ENCODE measurements at regions not wholly inside any gene's neighbourhood (a gene's known extent, or its start where the extent isn't known, plus 50 kb on each side); places are given as distances from the start of the nearest gene placed in this dataset.

DNA sequence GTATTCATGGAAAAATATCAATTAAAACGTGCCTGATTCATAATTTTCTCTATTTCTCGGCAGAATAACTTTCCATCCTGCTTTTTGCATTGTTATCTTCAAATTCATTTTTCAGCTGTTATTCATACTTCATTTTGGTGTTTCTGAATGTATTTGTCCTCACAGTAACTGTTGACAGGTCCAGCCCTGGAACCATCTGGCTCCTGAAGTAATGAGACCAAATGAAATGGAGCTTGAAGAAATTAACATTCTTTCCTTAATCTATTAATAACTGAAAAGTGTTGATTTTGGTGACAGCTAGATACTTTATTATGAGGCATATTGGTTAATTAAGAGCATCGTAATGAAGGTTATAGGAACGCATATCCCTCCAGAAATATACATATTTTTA, 257.0 kb upstream of the MINDY3 start:
- dilution Hi-C loops (cut with MboI; ENCODE audit: extremely low pct_ligation_motif_present, low sequenced_read_pairs) (no loop called here), intact Hi-C loops (cut with micrococcal nuclease) (loop anchor here (10.0 kb wide), 1 partner anchor 688 kb away; no protein-coding TSS in a partner anchor)
- FAIRE-seq (no peak), DNase-seq (ENCODE audit: low read depth, low spot score) (no peak)
- TF ChIP-seq EZH2 (IDR thresholded peaks at IDR 0.05; ENCODE audit: borderline replicate concordance, low read depth, low read length, severe bottlenecking) (no peak), CTCF (IDR thresholded peaks at IDR 0.05; ENCODE audit: extremely low read depth in 1 of 2, insufficient read depth in 1 of 2, low read depth in 1 of 2, low read length in 2 of 2) (no peak), POLR2AphosphoS5 (IDR thresholded peaks at IDR 0.05; ENCODE audit: insufficient read depth, low read depth, low read length) (no peak), POLR2A (IDR thresholded peaks at IDR 0.05; ENCODE audit: low read depth, low read length) (no peak), FOS (IDR thresholded peaks at IDR 0.05; ENCODE audit: borderline replicate concordance, insufficient read depth, low read length) (no peak), JUN (IDR thresholded peaks at IDR 0.05; ENCODE audit: borderline replicate concordance, insufficient read depth, insufficient read length, low read depth) (no peak), MYC (IDR thresholded peaks at IDR 0.05; ENCODE audit: low read depth, low read length) (no peak), GATA2 (IDR thresholded peaks at IDR 0.05; ENCODE audit: insufficient read depth, insufficient read length, low read depth, low read length) (no peak)
- TF ChIP-seq, protein P1, sequence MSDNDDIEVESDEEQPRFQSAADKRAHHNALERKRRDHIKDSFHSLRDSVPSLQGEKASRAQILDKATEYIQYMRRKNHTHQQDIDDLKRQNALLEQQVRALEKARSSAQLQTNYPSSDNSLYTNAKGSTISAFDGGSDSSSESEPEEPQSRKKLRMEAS (IDR thresholded peaks at IDR 0.05; ENCODE audit: insufficient read depth, insufficient read length), result no peak
- Histone ChIP-seq H3K27me3 (ENCODE audit: control insufficient read depth in 2 of 2, insufficient read depth in 2 of 2, low read length in 2 of 2) (no peaks in the 10 kb centered on the region), H3K4me3 (replicated peaks in 1 of 3; ENCODE audit: insufficient read depth in 1 of 3, low read depth in 1 of 3, low read length in 3 of 3) (no peak overlapping the region), H3K9ac (replicated peaks; ENCODE audit: extremely low read depth, insufficient read depth, low read length) (no peak overlapping the region), H3K27ac (ENCODE audit: insufficient read depth, low read depth, low read length) (no peak overlapping the region), H3K9me1 (replicated peaks; ENCODE audit: control insufficient read depth, extremely low read depth, insufficient read depth, low read length) (no peaks in the 10 kb centered on the region), H3K9me3 (replicated peaks; ENCODE audit: control insufficient read depth, insufficient read depth, low read length) (no peaks in the 10 kb centered on the region), H3K4me2 (ENCODE audit: insufficient read depth, low read length) (no peak overlapping the region), H4K20me1 (replicated peaks; ENCODE audit: control insufficient read depth, extremely low read depth, insufficient read depth, low read length) (no peaks in the 10 kb centered on the region), H2AFZ (ENCODE audit: low read depth, low read length) (no peak overlapping the region), H3K36me3 (ENCODE audit: control insufficient read depth in 2 of 2, extremely low read depth in 1 of 2, insufficient read depth in 2 of 2, low read length in 2 of 2) (no peaks in the 10 kb centered on the region), H3K4me1 (ENCODE audit: control insufficient read depth, extremely low read depth, insufficient read depth, low read length) (no peaks in the 10 kb centered on the region), H3K79me2 (ENCODE audit: control insufficient read depth, insufficient read depth, low read length) (no peaks in the 10 kb centered on the region)
- CTCF ChIA-PET, result interaction anchor here (0.7 kb wide), 1 partner anchor 692 kb away, joined by 3 read pairs; no protein-coding TSS in a partner anchor
- BruUV-seq (replicated peaks), result no TSS peak
- POLR2A ChIA-PET, result no interaction called here

Data from endothelial cell of umbilical vein (primary cell).